A673 (cell line): ENCODE measurements at regions not wholly inside any gene's neighbourhood (a gene's known extent, or its start where the extent isn't known, plus 50 kb on each side); places are given as distances from the start of the nearest gene placed in this dataset.

Source experiments
- CTCF ChIP-seq: fragments of 300-800, 200-600 bp; sonication (generic); conservative IDR thresholded peaks from 2 replicates; pipeline ENCODE4 v1.5.1; 2017; ENCODE audit warnings: low read depth, mild to moderate bottlenecking, antibody characterized with exemption, low read length, moderate library complexity, mixed read lengths
- EZH2 ChIP-seq: fragments of 200-600 bp; sonication (generic); IDR thresholded peaks from 2 replicates; pipeline ENCODE4 v1.6.1; 2017; ENCODE audit warnings: borderline replicate concordance, low read depth, mild to moderate bottlenecking, mixed read lengths, antibody characterized with exemption, low read length; ENCODE audit not compliant: poor library complexity, severe bottlenecking

GRCh38 chr13:21837841-21838551 lies 167.1 kb downstream of the FGF9 start:
- TF ChIP-seq CTCF (no peak), EZH2 (no peak)
